ENCODE measurements at regions not wholly inside any gene's neighbourhood (a gene's known extent, or its start where the extent isn't known, plus 50 kb on each side); places are given as distances from the start of the nearest gene placed in this dataset.

- TF ChIP-seq BHLHE40 (IDR thresholded peaks at IDR 0.05; ENCODE audit: low read depth, low read length), result no peak
- TF ChIP-seq E2F6 (IDR thresholded peaks at IDR 0.05; ENCODE audit: borderline replicate concordance, low read depth), result no peak
- TF ChIP-seq SMC3 (IDR thresholded peaks at IDR 0.05), result no peak
- TF ChIP-seq CBX8 (IDR thresholded peaks at IDR 0.05), result no peak
These were observed 156.1 kb upstream of the HHIP start (continued) for GRCh38 chr4:144489831-144490230.

- Histone ChIP-seq H3K9me3 (no peaks in the 10 kb centered on the region), H3K4me1 (no peaks in the 10 kb centered on the region), H3K4me2 (no peak overlapping the region), H3K4me3 (no peak overlapping the region), H3K27ac (no peak overlapping the region)
- TF ChIP-seq SREBF2 (IDR thresholded peaks at IDR 0.05) (no peak), HOXA7 (CRISPR knock-in tag; IDR thresholded peaks at IDR 0.05) (no peak), CTCF (IDR thresholded peaks at IDR 0.05) (no peak), RAD21 (conservative IDR thresholded peaks at IDR 0.05 in 1 of 2, IDR thresholded peaks at IDR 0.05 in 1 of 2) (no peak), JUN (IDR thresholded peaks at IDR 0.05) (no peak), CHD2 (IDR thresholded peaks at IDR 0.05; ENCODE audit: low read length, partially characterized antibody) (no peak), GATA3 (IDR thresholded peaks at IDR 0.05; ENCODE audit: borderline replicate concordance) (no peak), MAZ (IDR thresholded peaks at IDR 0.05; ENCODE audit: borderline replicate concordance, low read depth, low read length) (no peak), SMC3 (IDR thresholded peaks at IDR 0.05) (no peak), TP53 (CRISPR knock-in tag; IDR thresholded peaks at IDR 0.05) (no peak), NPAS2 (CRISPR knock-in tag; IDR thresholded peaks at IDR 0.05; ENCODE audit: borderline replicate concordance) (no peak), EHF (CRISPR knock-in tag; IDR thresholded peaks at IDR 0.05) (no peak), ATOH8 (CRISPR knock-in tag; IDR thresholded peaks at IDR 0.05; ENCODE audit: low read depth) (no peak), JUNB (IDR thresholded peaks at IDR 0.05) (no peak), NFE2L2 (conservative IDR thresholded peaks at IDR 0.05; ENCODE audit: low read length) (no peak), FOSL2 (IDR thresholded peaks at IDR 0.05) (no peak), FOSL2 (CRISPR knock-in tag; IDR thresholded peaks at IDR 0.05) (no peak), EHMT2 (IDR thresholded peaks at IDR 0.05; ENCODE audit: low read depth) (no peak), MYC (IDR thresholded peaks at IDR 0.05; ENCODE audit: borderline replicate concordance, low read length) (no peak)
- ChIA-PET POLR2A (no interaction called here), CTCF (no interaction called here)
- ATAC-seq (no peak), DNase-seq (ENCODE audit: low read depth in 1 of 2, low spot score in 1 of 2) (no peak), FAIRE-seq (no peak)
- WGBS (ENCODE audit: missing lambda C conversion rate), result 90% methylated on average over 2 of the region's 2 CpGs
These were observed 151.7 kb upstream of the HHIP start for GRCh38 chr4:144494280-144494679.

- no peak for FAIRE-seq
These were observed 150.0 kb upstream of the HHIP start for GRCh38 chr4:144495944-144496343.

More at GRCh38 chr4:144495944-144496343, 150.0 kb upstream of the HHIP start:
- DNase-seq (ENCODE audit: low read depth in 1 of 2, low spot score in 1 of 2), result no peak
- Histone ChIP-seq H3K27ac (no peak overlapping the region), H3K9me3 (no peaks in the 10 kb centered on the region), H3K4me2 (no peak overlapping the region), H3K4me1 (no peaks in the 10 kb centered on the region), H3K4me3 (no peak overlapping the region)
- no peak for TF ChIP-seq ZC3H11A (IDR thresholded peaks at IDR 0.05)
- no peak for TF ChIP-seq RNF2 (IDR thresholded peaks at IDR 0.05; ENCODE audit: borderline replicate concordance, low read depth)
- TF ChIP-seq GATA3 (IDR thresholded peaks at IDR 0.05; ENCODE audit: borderline replicate concordance), result no peak
- no peak for TF ChIP-seq EHF (CRISPR knock-in tag; IDR thresholded peaks at IDR 0.05)
- TF ChIP-seq CBX8 (IDR thresholded peaks at IDR 0.05), result no peak
- TF ChIP-seq CBX2 (IDR thresholded peaks at IDR 0.05; ENCODE audit: borderline replicate concordance, low read depth), result no peak
- no peak for TF ChIP-seq CTCF (IDR thresholded peaks at IDR 0.05)
- no peak for TF ChIP-seq NPAS2 (CRISPR knock-in tag; IDR thresholded peaks at IDR 0.05; ENCODE audit: borderline replicate concordance)
- no peak for TF ChIP-seq ZSCAN20 (CRISPR knock-in tag; IDR thresholded peaks at IDR 0.05)
- no peak for TF ChIP-seq RCOR1 (IDR thresholded peaks at IDR 0.05; ENCODE audit: low read depth, low read length)
- no peak for TF ChIP-seq KDM1A (IDR thresholded peaks at IDR 0.05; ENCODE audit: low read depth)
- no peak for TF ChIP-seq RFX5 (IDR thresholded peaks at IDR 0.05)
- no peak for TF ChIP-seq MAX (IDR thresholded peaks at IDR 0.05)
- TF ChIP-seq HOXB13 (CRISPR knock-in tag; IDR thresholded peaks at IDR 0.05; ENCODE audit: low read depth), result no peak
- TF ChIP-seq JUN (IDR thresholded peaks at IDR 0.05), result no peak
- TF ChIP-seq MAFK (IDR thresholded peaks at IDR 0.05; ENCODE audit: partially characterized antibody), result no peak
- no peak for TF ChIP-seq MAZ (IDR thresholded peaks at IDR 0.05; ENCODE audit: borderline replicate concordance, low read depth, low read length)
- TF ChIP-seq SREBF2 (IDR thresholded peaks at IDR 0.05), result no peak
- no peak for TF ChIP-seq KDM5A (IDR thresholded peaks at IDR 0.05)
- TF ChIP-seq EHMT2 (IDR thresholded peaks at IDR 0.05; ENCODE audit: low read depth), result no peak
- ChIA-PET POLR2A (no interaction called here), CTCF (no interaction called here)
- no peak for ATAC-seq
- 63% methylated on average over 2 of the region's 2 CpGs for WGBS (ENCODE audit: missing lambda C conversion rate)

Measured in A549 (cell line).